OCI-LY7 (cell line): ENCODE measurements at regions not wholly inside any gene's neighbourhood (a gene's known extent, or its start where the extent isn't known, plus 50 kb on each side); places are given as distances from the start of the nearest gene placed in this dataset.

Experiments
- BruUV-seq: library from RNA; stranded (reverse); fragments of 400-500 nt; replicated peaks from 2 replicates; lab custom pipeline; 2021; lab: Mats Ljungman, UMichigan
- CTCF ChIA-PET: fragments of 300-600 bp; sonication (Branson Sonifier 250); formaldehyde crosslinking; loops from one replicate; lab custom pipeline; 2022; ENCODE audit warnings: antibody characterized with exemption; ENCODE audit not compliant: unreplicated experiment; lab: Charles Lee
- POLR2A ChIA-PET: fragments of 300-600 bp; sonication (Branson Sonifier 250); formaldehyde crosslinking; loops from one replicate; lab custom pipeline; 2022; ENCODE audit warnings: antibody characterized with exemption; lab: Charles Lee
- DNase-seq: peaks from one replicate; pipeline ENCODE4 v3.0.0-alpha.2; 2015; ENCODE audit warnings: low spot score
- H2AFZ ChIP-seq: fragments of 200-600 bp; sonication (generic), shearing (Covaris generic); 2 replicates; pipeline ENCODE4 v1.6.1; 2014; ENCODE audit warnings: mild to moderate bottlenecking, antibody characterized with exemption, low read length, moderate library complexity
- H3K27ac ChIP-seq: fragments of 200-600 bp; sonication (generic); 2 replicates; pipeline ENCODE4 v1.5.1; 2014; ENCODE audit warnings: mixed run types, low read depth, mild to moderate bottlenecking, moderate library complexity, low read length, inconsistent platforms; ENCODE audit not compliant: poor library complexity, severe bottlenecking
- H3K36me3 ChIP-seq: fragments of 200-600 bp; sonication (generic); 2 replicates; pipeline ENCODE4 v1.6.1; 2014; ENCODE audit warnings: mild to moderate bottlenecking, antibody characterized with exemption, low read length, moderate library complexity, mixed read lengths; ENCODE audit not compliant: insufficient read depth
- H3K4me1 ChIP-seq: fragments of 200-600 bp; sonication (generic); 2 replicates; pipeline ENCODE4 v1.5.1; 2014; ENCODE audit warnings: mild to moderate bottlenecking, low read length; ENCODE audit not compliant: insufficient read depth, poor library complexity, severe bottlenecking
- H3K4me2 ChIP-seq: fragments of 200-600 bp; sonication (generic); 2 replicates; pipeline ENCODE4 v1.6.1; 2014; ENCODE audit warnings: mild to moderate bottlenecking, low read length
- H3K4me3 ChIP-seq: fragments of 200-600 bp; sonication (generic); 2 replicates; pipeline ENCODE4 v1.5.1; 2014; ENCODE audit warnings: mild to moderate bottlenecking, low read depth, low read length; ENCODE audit not compliant: poor library complexity, severe bottlenecking
- H3K79me2 ChIP-seq: fragments of 200-600 bp; sonication (generic); 2 replicates; pipeline ENCODE4 v1.6.1; 2016; ENCODE audit warnings: low read depth, mild to moderate bottlenecking, low read length, moderate library complexity, mixed read lengths; ENCODE audit not compliant: insufficient read depth
- H3K9me2 ChIP-seq: fragments of 200-600 bp; sonication (generic); 2 replicates; pipeline ENCODE4 v1.6.1; 2016; ENCODE audit warnings: mild to moderate bottlenecking, low read length, mixed read lengths; ENCODE audit not compliant: insufficient read depth
- H3K9me3 ChIP-seq: fragments of 200-600 bp; sonication (generic); 2 replicates; pipeline ENCODE4 v1.6.1; 2014; ENCODE audit warnings: mild to moderate bottlenecking, mixed run types, low read length, mixed read lengths
- H4K20me1 ChIP-seq: fragments of 200-600 bp; sonication (generic); 2 replicates; pipeline ENCODE4 v1.6.1; 2014; ENCODE audit warnings: mild to moderate bottlenecking, antibody characterized with exemption, low read length, moderate library complexity, mixed read lengths; ENCODE audit not compliant: insufficient read depth
- CTCF ChIP-seq: fragments of 200-600 bp; sonication (generic); conservative IDR thresholded peaks from 2 replicates; pipeline ENCODE4 v1.5.1; 2014; ENCODE audit warnings: mild to moderate bottlenecking, antibody characterized with exemption, low read length, moderate library complexity, mixed read lengths
- EZH2phosphoT487 ChIP-seq: fragments of 200-600 bp; sonication (generic); IDR thresholded peaks from 2 replicates; pipeline ENCODE4 v1.6.1; 2018; ENCODE audit warnings: low read depth, borderline replicate concordance, mild to moderate bottlenecking, mixed run types, antibody characterized with exemption, low read length, moderate library complexity, mixed read lengths
- intact Hi-C: fragments of 100-400 bp; cut with micrococcal nuclease; formaldehyde crosslinking; loops from one replicate; pipeline ENCODE4 v1.10.0; 2022; ENCODE audit not compliant: unreplicated experiment

DNA sequence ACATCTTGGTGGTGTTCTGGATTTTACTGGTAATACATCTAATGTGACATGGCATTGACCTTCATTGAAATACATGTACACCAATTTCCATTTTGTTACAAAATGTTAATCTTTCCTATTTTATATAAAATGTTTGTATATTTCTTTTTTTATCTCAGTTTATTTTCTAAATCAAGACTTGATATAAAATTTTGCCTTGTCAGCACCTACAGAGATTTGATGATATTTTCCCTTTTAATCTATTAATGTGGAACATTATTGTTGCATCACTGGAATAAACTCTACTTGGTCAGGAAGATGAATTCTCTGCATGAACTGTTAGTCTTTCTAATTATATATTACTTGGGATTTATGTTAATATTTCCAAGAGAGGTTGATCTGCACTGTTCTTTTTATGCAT lies 294.0 kb upstream of the ETAA1 start:
- no peak overlapping the region for H3K27ac ChIP-seq
- BruUV-seq: no TSS peak
- H4K20me1 ChIP-seq: no peaks in the 10 kb centered on the region
- H3K4me2 ChIP-seq: no peak overlapping the region
- no peaks in the 10 kb centered on the region for H3K79me2 ChIP-seq
- CTCF ChIA-PET: no interaction called here
- H2AFZ ChIP-seq: no peak overlapping the region
- POLR2A ChIA-PET: no interaction called here
- DNase-seq: no peak
- H3K9me2 ChIP-seq: no peaks in the 10 kb centered on the region
- intact Hi-C loops: no loop called here
- no peak overlapping the region for H3K4me3 ChIP-seq
- H3K9me3 ChIP-seq: no peaks in the 10 kb centered on the region; the same call in 1 of the 2 replicates
- no peak for TF ChIP-seq CTCF
- TF ChIP-seq EZH2phosphoT487: no peak
- H3K4me1 ChIP-seq: no peaks in the 10 kb centered on the region
- H3K36me3 ChIP-seq: no peaks in the 10 kb centered on the region

DNA sequence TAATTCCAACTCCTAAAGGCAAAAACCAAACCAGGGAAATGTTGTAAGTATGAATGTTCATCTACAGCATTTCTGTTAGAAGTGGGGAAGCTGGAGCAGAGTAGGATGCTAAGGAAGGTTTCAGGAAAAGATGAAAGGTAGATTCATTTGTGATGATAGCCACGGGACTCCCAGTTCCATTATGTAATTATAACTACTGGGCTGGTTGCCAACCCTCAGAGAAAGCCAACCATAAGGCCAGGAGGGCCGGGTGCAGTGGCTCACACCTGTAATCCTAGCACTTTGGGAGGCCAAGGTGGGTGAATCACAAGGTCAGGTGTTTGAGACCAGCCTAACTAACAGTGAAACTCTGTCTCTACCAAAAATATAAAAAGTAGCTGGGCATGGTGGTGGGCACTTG lies 288.9 kb upstream of the ETAA1 start:
- Histone ChIP-seq H4K20me1 (no peaks in the 10 kb centered on the region), H2AFZ (no peak overlapping the region), H3K36me3 (no peaks in the 10 kb centered on the region), H3K27ac (no peak overlapping the region), H3K4me1 (no peaks in the 10 kb centered on the region), H3K4me3 (no peak overlapping the region), H3K4me2 (no peak overlapping the region), H3K9me3 (no peaks in the 10 kb centered on the region; the same call in 1 of the 2 replicates), H3K9me2 (no peaks in the 10 kb centered on the region), H3K79me2 (no peaks in the 10 kb centered on the region)
- ChIA-PET POLR2A (no interaction called here), CTCF (no interaction called here)
- no peak for DNase-seq
- TF ChIP-seq EZH2phosphoT487 (no peak), CTCF (no peak)
- intact Hi-C loops: no loop called here
- BruUV-seq: no TSS peak

GRCh38 chr2:67124531-67124930 lies 272.6 kb upstream of the ETAA1 start:
- no peaks in the 10 kb centered on the region for H3K9me3 ChIP-seq
- intact Hi-C loops: no loop called here
- no peaks in the 10 kb centered on the region for H3K79me2 ChIP-seq
- no TSS peak for BruUV-seq
- H3K27ac ChIP-seq: no peak overlapping the region
- no peak overlapping the region for H3K4me2 ChIP-seq
- DNase-seq: no peak
- no peak for TF ChIP-seq CTCF
- no peak for TF ChIP-seq EZH2phosphoT487
- H3K4me1 ChIP-seq: no peaks in the 10 kb centered on the region
- H3K36me3 ChIP-seq: no peaks in the 10 kb centered on the region
- no peaks in the 10 kb centered on the region for H3K9me2 ChIP-seq
- no peak overlapping the region for H2AFZ ChIP-seq
- POLR2A ChIA-PET: no interaction called here
- CTCF ChIA-PET: no interaction called here
- no peaks in the 10 kb centered on the region for H4K20me1 ChIP-seq
- H3K4me3 ChIP-seq: no peak overlapping the region
